B cell (primary cell): ENCODE measurements at regions not wholly inside any gene's neighbourhood (a gene's known extent, or its start where the extent isn't known, plus 50 kb on each side); places are given as distances from the start of the nearest gene placed in this dataset.

Source experiments
- ATAC-seq: fragments of 200-7000 bp; cut with Tn5 transposase; one replicate; pipeline ENCODE4 v1.10.0; 2021; ENCODE audit warnings: low read depth, mild to moderate bottlenecking, moderate number of reproducible peaks, moderate library complexity
- CTCF ChIA-PET: fragments of 350-600 bp; sonication (Branson Sonifier 250); formaldehyde crosslinking; loops from one replicate; lab custom pipeline; 2021; ENCODE audit warnings: antibody characterized with exemption, inconsistent platforms; lab: Charles Lee
- POLR2A ChIA-PET: fragments of 350-600 bp; sonication (Branson Sonifier 250); formaldehyde crosslinking; loops from one replicate; lab custom pipeline; 2021; ENCODE audit warnings: antibody characterized with exemption; lab: Charles Lee
- DNase-seq: peaks from one replicate; pipeline ENCODE4 v3.0.0; 2013
- H2AFZ ChIP-seq: 2 replicates; pipeline ENCODE4 v1.6.1; 2012; ENCODE audit warnings: mild to moderate bottlenecking, low read depth, low read length; ENCODE audit not compliant: insufficient read depth, poor library complexity, severe bottlenecking
- H3K27ac ChIP-seq, 2 donors: 1 replicate in 1 of 2; 2 replicates in 1 of 2; pipeline ENCODE4 v1.5.1; 2012 to 2013; ENCODE audit warnings: low read length in 2 of 2, mild to moderate bottlenecking in 2 of 2, moderate library complexity in 1 of 2
- H3K27me3 ChIP-seq, 4 experiments: fragments of 200-600 bp in 1 of 4; sonication (generic) in 1 of 4; replicated peaks in 1 of 4; 1 replicate in 2 of 4; 2 replicates in 2 of 4; pipeline versions ENCODE4 v1.6.1 to v1.7.0; 2013 to 2016; ENCODE audit warnings: low read length in 3 of 4, mild to moderate bottlenecking in 2 of 4, mixed read lengths in 1 of 4, moderate library complexity in 1 of 4; ENCODE audit not compliant: insufficient read depth in 4 of 4, control insufficient read depth in 3 of 4; ENCODE audit errors: control extremely low read depth in 1 of 4
- H3K36me3 ChIP-seq, 2 experiments: replicated peaks in 1 of 2; 1 replicate in 1 of 2; 2 replicates in 1 of 2; pipeline versions ENCODE4 v1.6.1 to v1.7.1; 2013; ENCODE audit warnings: low read length in 1 of 2; ENCODE audit not compliant: insufficient read depth in 2 of 2, control insufficient read depth in 1 of 2; ENCODE audit errors: control extremely low read depth in 1 of 2, extremely low read depth in 1 of 2
- H3K4me1 ChIP-seq, 2 donors: fragments of 200-600 bp in 1 of 2; sonication (generic) in 1 of 2; 1 replicate in 1 of 2; 2 replicates in 1 of 2; pipeline versions ENCODE4 v1.5.1 to v1.6.1; 2013 to 2017; ENCODE audit warnings: low read length in 2 of 2; ENCODE audit not compliant: control insufficient read depth in 2 of 2, insufficient read depth in 2 of 2
- H3K4me2 ChIP-seq: replicated peaks from 2 replicates; pipeline ENCODE3; 2012; ENCODE audit warnings: mild to moderate bottlenecking, low read depth, low read length; ENCODE audit not compliant: poor library complexity, severe bottlenecking
- H3K4me3 ChIP-seq, 5 experiments: fragments of 200-600 bp in 1 of 5; sonication (generic) in 1 of 5; 1 replicate in 3 of 5; 2 replicates in 2 of 5; pipeline versions ENCODE4 v1.5.1 to v1.7.0; 2011 to 2016; ENCODE audit warnings: low read length in 4 of 5, mild to moderate bottlenecking in 4 of 5, low read depth in 2 of 5, control low read depth in 1 of 5, moderate library complexity in 1 of 5; ENCODE audit not compliant: insufficient read depth in 1 of 5; ENCODE audit errors: control extremely low read depth in 1 of 5, extremely low read depth in 1 of 5
- H3K79me2 ChIP-seq: fragments of 200-600 bp; sonication (generic); one replicate; pipeline ENCODE4 v1.6.0; 2016; ENCODE audit warnings: low read length; ENCODE audit not compliant: control insufficient read depth, insufficient read depth
- H3K9ac ChIP-seq: fragments of 200-600 bp; sonication (generic); 2 replicates; pipeline ENCODE4 v1.6.1; 2017; ENCODE audit warnings: mild to moderate bottlenecking, low read length, moderate library complexity
- H3K9me3 ChIP-seq, 3 donors: one replicate each; pipeline versions ENCODE4 v1.6.1 to v1.7.1; 2013; ENCODE audit warnings: low read length in 2 of 3; ENCODE audit not compliant: control insufficient read depth in 2 of 3, insufficient read depth in 1 of 3; ENCODE audit errors: control extremely low read depth in 1 of 3
- H4K20me1 ChIP-seq: 2 replicates; pipeline ENCODE4 v1.6.0; 2012; ENCODE audit warnings: mild to moderate bottlenecking, low read length; ENCODE audit not compliant: insufficient read depth, control insufficient read depth, poor library complexity, severe bottlenecking
- H3K27ac Mint-ChIP-seq: one replicate; pipeline ENCODE4 v1.8.0; 2021; ENCODE audit warnings: mixed read lengths
- H3K27me3 Mint-ChIP-seq: one replicate; pipeline ENCODE4 v1.8.0; 2021; ENCODE audit warnings: mixed read lengths
- H3K4me1 Mint-ChIP-seq: one replicate; pipeline ENCODE4 v1.8.0; 2021; ENCODE audit warnings: mixed read lengths
- H3K4me3 Mint-ChIP-seq: one replicate; pipeline ENCODE4 v1.8.0; 2021; ENCODE audit warnings: mixed read lengths
- H3K9me3 Mint-ChIP-seq: one replicate; pipeline ENCODE4 v1.8.0; 2022; ENCODE audit warnings: mixed read lengths; ENCODE audit not compliant: insufficient read depth
- EZH2 ChIP-seq: IDR thresholded peaks from 2 replicates; pipeline ENCODE4 v1.6.1; 2012; ENCODE audit warnings: borderline replicate concordance, low read depth, mild to moderate bottlenecking, moderate library complexity, low read length; ENCODE audit not compliant: insufficient read depth, poor library complexity, severe bottlenecking
- WGBS: methylation state at CpG from one replicate; pipeline ENCODE4 v1.1.5; 2013; ENCODE audit warnings: missing lambda C conversion rate; ENCODE audit not compliant: insufficient coverage; 5-methylcytosine and 5-hydroxymethylcytosine counted together
- intact Hi-C: fragments of 100-400 bp; cut with micrococcal nuclease; formaldehyde crosslinking; loops from one replicate; pipeline ENCODE4 v1.10.0; 2022
- TF ChIP-seq, protein P1 (sequence below): fragments of 200-600 bp; IDR thresholded peaks from one replicate; pipeline ENCODE4 v1.8.0; 2022; ENCODE audit warnings: antibody characterized with exemption, mild to moderate bottlenecking

- no peak overlapping the region for H3K27ac ChIP-seq
- H3K9me3 Mint-ChIP-seq = no peaks in the 10 kb centered on the region
- H3K27ac Mint-ChIP-seq = no peak overlapping the region
- ChIA-PET CTCF (no interaction called here), POLR2A (no interaction called here)
- no peaks in the 10 kb centered on the region for H3K4me1 ChIP-seq
- H4K20me1 ChIP-seq = no peaks in the 10 kb centered on the region
- intact Hi-C loops = no loop called here
- no peak overlapping the region for H3K4me3 ChIP-seq
- H3K79me2 ChIP-seq = no peaks in the 10 kb centered on the region
- H3K27me3 Mint-ChIP-seq = no peaks in the 10 kb centered on the region
- H3K4me1 Mint-ChIP-seq = no peaks in the 10 kb centered on the region
- no peaks in the 10 kb centered on the region for H3K36me3 ChIP-seq
- no peak for ATAC-seq
- H3K27me3 ChIP-seq = no peaks in the 10 kb centered on the region
- no peaks in the 10 kb centered on the region for H3K9me3 ChIP-seq
- no peak for DNase-seq
- H3K4me2 ChIP-seq = no peak overlapping the region
- no peak overlapping the region for H3K4me3 Mint-ChIP-seq
- H2AFZ ChIP-seq = no peak overlapping the region
- TF ChIP-seq EZH2 = no peak
- TF ChIP-seq, protein P1, sequence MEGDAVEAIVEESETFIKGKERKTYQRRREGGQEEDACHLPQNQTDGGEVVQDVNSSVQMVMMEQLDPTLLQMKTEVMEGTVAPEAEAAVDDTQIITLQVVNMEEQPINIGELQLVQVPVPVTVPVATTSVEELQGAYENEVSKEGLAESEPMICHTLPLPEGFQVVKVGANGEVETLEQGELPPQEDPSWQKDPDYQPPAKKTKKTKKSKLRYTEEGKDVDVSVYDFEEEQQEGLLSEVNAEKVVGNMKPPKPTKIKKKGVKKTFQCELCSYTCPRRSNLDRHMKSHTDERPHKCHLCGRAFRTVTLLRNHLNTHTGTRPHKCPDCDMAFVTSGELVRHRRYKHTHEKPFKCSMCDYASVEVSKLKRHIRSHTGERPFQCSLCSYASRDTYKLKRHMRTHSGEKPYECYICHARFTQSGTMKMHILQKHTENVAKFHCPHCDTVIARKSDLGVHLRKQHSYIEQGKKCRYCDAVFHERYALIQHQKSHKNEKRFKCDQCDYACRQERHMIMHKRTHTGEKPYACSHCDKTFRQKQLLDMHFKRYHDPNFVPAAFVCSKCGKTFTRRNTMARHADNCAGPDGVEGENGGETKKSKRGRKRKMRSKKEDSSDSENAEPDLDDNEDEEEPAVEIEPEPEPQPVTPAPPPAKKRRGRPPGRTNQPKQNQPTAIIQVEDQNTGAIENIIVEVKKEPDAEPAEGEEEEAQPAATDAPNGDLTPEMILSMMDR = no peak
- no peak overlapping the region for H3K9ac ChIP-seq
These were observed 577.5 kb downstream of the USP25 start for GRCh38 chr21:16307256-16307655.

GRCh38 chr21:16308269-16308668, 578.5 kb downstream of the USP25 start:
- no peaks in the 10 kb centered on the region for H4K20me1 ChIP-seq
- POLR2A ChIA-PET = no interaction called here
- no peaks in the 10 kb centered on the region for H3K4me1 ChIP-seq
- H3K9ac ChIP-seq = no peak overlapping the region
- H3K4me2 ChIP-seq = no peak overlapping the region
- no peak overlapping the region for H3K4me3 ChIP-seq
- TF ChIP-seq EZH2 = no peak
- TF ChIP-seq, protein P1 = no peak
- H3K36me3 ChIP-seq = no peaks in the 10 kb centered on the region
- H3K27me3 Mint-ChIP-seq = no peaks in the 10 kb centered on the region
- H3K27ac ChIP-seq = no peak overlapping the region
- no peaks in the 10 kb centered on the region for H3K79me2 ChIP-seq
- H3K27me3 ChIP-seq = no peaks in the 10 kb centered on the region
- ATAC-seq = no peak
- intact Hi-C loops = no loop called here
- CTCF ChIA-PET = no interaction called here
- no peak overlapping the region for H2AFZ ChIP-seq
- no peaks in the 10 kb centered on the region for H3K4me1 Mint-ChIP-seq
- no peak overlapping the region for H3K4me3 Mint-ChIP-seq
- no CpG with 5 or more reads among the region's 1 CpG for WGBS
- H3K9me3 ChIP-seq = no peaks in the 10 kb centered on the region
- H3K9me3 Mint-ChIP-seq = no peaks in the 10 kb centered on the region
- DNase-seq = no peak
- H3K27ac Mint-ChIP-seq = no peak overlapping the region
